Skeletal muscle satellite cell (primary cell): ENCODE measurements at regions not wholly inside any gene's neighbourhood (a gene's known extent, or its start where the extent isn't known, plus 50 kb on each side); places are given as distances from the start of the nearest gene placed in this dataset.
"Not testable (repeated sequence)": the region's sequence is repeated elsewhere in the genome, so short reads cannot be mapped to it uniquely, and the experiment has no call there.

Experiments used
- H3K27me3 ChIP-seq: 2 replicates; pipeline ENCODE4 v1.7.0; 2013; ENCODE audit warnings: low read length; ENCODE audit not compliant: control insufficient read depth, insufficient read depth
- H3K36me3 ChIP-seq: 2 replicates; pipeline ENCODE4 v1.7.0; 2013; ENCODE audit warnings: mild to moderate bottlenecking, control low read depth, low read length; ENCODE audit not compliant: insufficient read depth
- H3K4me1 ChIP-seq: 2 replicates; pipeline ENCODE4 v1.7.0; 2013; ENCODE audit warnings: low read length; ENCODE audit not compliant: control insufficient read depth, insufficient read depth
- H3K4me2 ChIP-seq: 2 replicates; pipeline ENCODE4 v1.7.0; 2013; ENCODE audit warnings: mild to moderate bottlenecking, low read length
- H3K4me3 ChIP-seq: 2 replicates; pipeline ENCODE4 v1.7.0; 2013; ENCODE audit warnings: low read length
- H3K9ac ChIP-seq: 2 replicates; pipeline ENCODE4 v1.7.0; 2013; ENCODE audit warnings: mild to moderate bottlenecking, low read depth, low read length, moderate library complexity
- H3K9me3 ChIP-seq: replicated peaks from 2 replicates; pipeline ENCODE4 v1.7.0; 2013; ENCODE audit warnings: mild to moderate bottlenecking, control low read depth, low read length

- Histone ChIP-seq H3K9ac (no peak overlapping the region), H3K4me3 (no peak overlapping the region), H3K4me1 (no peaks in the 10 kb centered on the region), H3K4me2 (no peak overlapping the region), H3K27me3 (peaks cover 30% of the 10 kb centered on the region), H3K36me3 (no peaks in the 10 kb centered on the region), H3K9me3 (no peaks in the 10 kb centered on the region)
These were observed 79.1 kb upstream of the ALX4 start for GRCh38 chr11:44388828-44389657.

- Histone ChIP-seq H3K9ac (no peak overlapping the region), H3K36me3 (no peaks in the 10 kb centered on the region), H3K4me1 (no peaks in the 10 kb centered on the region), H3K27me3 (peaks cover 24% of the 10 kb centered on the region), H3K4me3 (no peak overlapping the region), H3K9me3 (no peaks in the 10 kb centered on the region), H3K4me2 (no peak overlapping the region)
These were observed 80.1 kb upstream of the ALX4 start for GRCh38 chr11:44389963-44390605.

GRCh38 chr11:44391004-44391403, 81.1 kb upstream of the ALX4 start:
- not testable (repeated sequence) for H3K4me3 ChIP-seq, H3K9ac ChIP-seq, H3K4me2 ChIP-seq, H3K36me3 ChIP-seq, H3K4me1 ChIP-seq, H3K9me3 ChIP-seq
- peaks cover 17% of the 10 kb centered on the region for H3K27me3 ChIP-seq

- not testable (repeated sequence) for H3K4me3 ChIP-seq, H3K9ac ChIP-seq
These were observed 86.8 kb upstream of the ALX4 start for GRCh38 chr11:44396746-44397145.

GRCh38 chr11:44397586-44398178, 87.7 kb upstream of the ALX4 start:
- peaks cover 6% of the 10 kb centered on the region for H3K27me3 ChIP-seq
- H3K9me3 ChIP-seq: no peaks in the 10 kb centered on the region
- no peak overlapping the region for H3K9ac ChIP-seq
- no peak overlapping the region for H3K4me2 ChIP-seq
- no peak overlapping the region for H3K4me3 ChIP-seq
- H3K4me1 ChIP-seq: no peaks in the 10 kb centered on the region
- no peaks in the 10 kb centered on the region for H3K36me3 ChIP-seq

More at GRCh38 chr11:44396746-44397145, 86.8 kb upstream of the ALX4 start:
- not testable (repeated sequence) for H3K36me3 ChIP-seq, H3K4me1 ChIP-seq, H3K4me2 ChIP-seq, H3K9me3 ChIP-seq, H3K27me3 ChIP-seq

GRCh38 chr11:44398266-44399030, 88.5 kb upstream of the ALX4 start:
- H3K4me3 ChIP-seq: no peak overlapping the region
- H3K4me2 ChIP-seq: no peak overlapping the region
- peaks cover 12% of the 10 kb centered on the region for H3K27me3 ChIP-seq
- H3K9ac ChIP-seq: no peak overlapping the region
- no peaks in the 10 kb centered on the region for H3K36me3 ChIP-seq
- no peaks in the 10 kb centered on the region for H3K9me3 ChIP-seq
- no peaks in the 10 kb centered on the region for H3K4me1 ChIP-seq

GRCh38 chr11:44399968-44400367, 90.0 kb upstream of the ALX4 start:
- H3K4me3 ChIP-seq: no peak overlapping the region
- H3K4me2 ChIP-seq: no peak overlapping the region

GRCh38 chr11:44400431-44400830, 90.5 kb upstream of the ALX4 start:
- Histone ChIP-seq H3K27me3 (peaks cover 26% of the 10 kb centered on the region), H3K4me1 (no peaks in the 10 kb centered on the region), H3K9ac (no peak overlapping the region), H3K4me2 (no peak overlapping the region), H3K36me3 (no peaks in the 10 kb centered on the region), H3K9me3 (no peaks in the 10 kb centered on the region), H3K4me3 (no peak overlapping the region)

More at GRCh38 chr11:44399968-44400367, 90.0 kb upstream of the ALX4 start:
- Histone ChIP-seq H3K4me1 (no peaks in the 10 kb centered on the region), H3K9me3 (no peaks in the 10 kb centered on the region), H3K27me3 (peaks cover 21% of the 10 kb centered on the region), H3K36me3 (no peaks in the 10 kb centered on the region), H3K9ac (no peak overlapping the region)

GRCh38 chr11:44402466-44403075, 92.6 kb upstream of the ALX4 start:
- peaks cover 47% of the 10 kb centered on the region for H3K27me3 ChIP-seq
- H3K9ac ChIP-seq: no peak overlapping the region
- H3K9me3 ChIP-seq: no peaks in the 10 kb centered on the region
- no peak overlapping the region for H3K4me2 ChIP-seq
- H3K4me3 ChIP-seq: no peak overlapping the region
- H3K4me1 ChIP-seq: no peaks in the 10 kb centered on the region
- no peaks in the 10 kb centered on the region for H3K36me3 ChIP-seq

- Histone ChIP-seq H3K9ac (no peak overlapping the region), H3K36me3 (no peaks in the 10 kb centered on the region), H3K4me2 (no peak overlapping the region), H3K27me3 (peaks cover 53% of the 10 kb centered on the region), H3K4me3 (no peak overlapping the region), H3K4me1 (no peaks in the 10 kb centered on the region), H3K9me3 (no peaks in the 10 kb centered on the region)
These were observed 93.2 kb upstream of the ALX4 start for GRCh38 chr11:44403176-44403575.
